Upper lobe of right lung (tissue), 1 donor: ENCODE measurements at regions not wholly inside any gene's neighbourhood (a gene's known extent, or its start where the extent isn't known, plus 50 kb on each side); places are given as distances from the start of the nearest gene placed in this dataset.

Source experiments
- ATAC-seq: fragments of 200-7000 bp; cut with Tn5 transposase; one replicate; pipeline ENCODE4 v1.9.1; 2020; ENCODE audit warnings: mild to moderate bottlenecking, moderate library complexity
- DNase-seq: peaks from one replicate; pipeline ENCODE4 v3.0.0-alpha.2; 2020
- H3K27ac ChIP-seq: fragments of 200-600 bp; one replicate; pipeline ENCODE4 v1.8.0; 2022
- H3K27me3 ChIP-seq: fragments of 200-600 bp; one replicate; pipeline ENCODE4 v1.8.0; 2022; ENCODE audit warnings: mild to moderate bottlenecking
- H3K36me3 ChIP-seq: fragments of 200-600 bp; one replicate; pipeline ENCODE4 v1.8.0; 2022
- H3K4me1 ChIP-seq: fragments of 200-600 bp; one replicate; pipeline ENCODE4 v1.8.0; 2022
- H3K4me3 ChIP-seq: fragments of 200-600 bp; one replicate; pipeline ENCODE4 v1.8.0; 2022; ENCODE audit warnings: mild to moderate bottlenecking
- H3K9me3 ChIP-seq: fragments of 200-600 bp; one replicate; pipeline ENCODE4 v1.8.0; 2022
- CTCF ChIP-seq: fragments of 200-600 bp; IDR thresholded peaks from one replicate; pipeline ENCODE4 v1.8.0; 2022; ENCODE audit warnings: antibody characterized with exemption
- intact Hi-C: fragments of 100-400 bp; cut with DNase I; formaldehyde crosslinking; loops from one replicate; pipeline ENCODE4 v1.11.0; 2022
- donor health status: DM: no; HTN: yes; CAD: no; lungs with severe emphysema.

- TF ChIP-seq CTCF, result no peak
- Histone ChIP-seq H3K27me3 (no peaks in the 10 kb centered on the region), H3K4me1 (no peaks in the 10 kb centered on the region), H3K36me3 (no peaks in the 10 kb centered on the region), H3K4me3 (no peak overlapping the region), H3K9me3 (no peaks in the 10 kb centered on the region), H3K27ac (no peak overlapping the region)
- no peak for DNase-seq
- intact Hi-C loops, result no loop called here
- ATAC-seq, result no peak
These were observed 324.7 kb downstream of the C4orf33 start for GRCh38 chr4:129420637-129421036.

- no peak for DNase-seq
- Histone ChIP-seq H3K9me3 (no peaks in the 10 kb centered on the region), H3K4me1 (no peaks in the 10 kb centered on the region), H3K27ac (no peak overlapping the region), H3K4me3 (no peak overlapping the region), H3K27me3 (no peaks in the 10 kb centered on the region), H3K36me3 (no peaks in the 10 kb centered on the region)
- intact Hi-C loops, result no loop called here
- ATAC-seq, result no peak
- TF ChIP-seq CTCF, result no peak
These were observed 326.3 kb downstream of the C4orf33 start for GRCh38 chr4:129422277-129422676.

GRCh38 chr4:129428454-129428853 is 332.5 kb downstream of the C4orf33 start:
- Histone ChIP-seq H3K27me3 (no peaks in the 10 kb centered on the region), H3K4me3 (no peak overlapping the region), H3K4me1 (no peaks in the 10 kb centered on the region), H3K9me3 (no peaks in the 10 kb centered on the region), H3K27ac (no peak overlapping the region), H3K36me3 (no peaks in the 10 kb centered on the region)
- intact Hi-C loops, result no loop called here
- no peak for ATAC-seq
- TF ChIP-seq CTCF, result no peak
- no peak for DNase-seq

GRCh38 chr4:129429581-129430320 is 333.8 kb downstream of the C4orf33 start:
- DNase-seq (no peak), ATAC-seq (no peak)
- Histone ChIP-seq H3K4me3 (no peak overlapping the region), H3K27me3 (no peaks in the 10 kb centered on the region), H3K27ac (no peak overlapping the region), H3K9me3 (no peaks in the 10 kb centered on the region), H3K4me1 (no peaks in the 10 kb centered on the region), H3K36me3 (no peaks in the 10 kb centered on the region)
- intact Hi-C loops, result no loop called here
- no peak for TF ChIP-seq CTCF

- Histone ChIP-seq H3K36me3 (no peaks in the 10 kb centered on the region), H3K4me3 (no peak overlapping the region), H3K27ac (no peak overlapping the region), H3K27me3 (no peaks in the 10 kb centered on the region), H3K4me1 (no peaks in the 10 kb centered on the region), H3K9me3 (no peaks in the 10 kb centered on the region)
- intact Hi-C loops, result no loop called here
- ATAC-seq, result no peak
- no peak for DNase-seq
- TF ChIP-seq CTCF, result no peak
These were observed 341.4 kb downstream of the C4orf33 start for GRCh38 chr4:129437347-129437746.
